OCI-LY3 (cell line): ENCODE measurements at regions not wholly inside any gene's neighbourhood (a gene's known extent, or its start where the extent isn't known, plus 50 kb on each side); places are given as distances from the start of the nearest gene placed in this dataset.

Experiments
- H2AFZ ChIP-seq: fragments of 200-600, 300-600 bp; shearing (Covaris generic); 2 replicates; pipeline ENCODE4 v1.6.0; 2014; ENCODE audit warnings: antibody characterized with exemption, low read depth, low read length
- H3K27ac ChIP-seq: fragments of 200-600, 300-600 bp; sonication (generic); 2 replicates; pipeline ENCODE4 v1.5.1; 2014; ENCODE audit warnings: mild to moderate bottlenecking, low read length, moderate library complexity, mixed read lengths
- H3K27me3 ChIP-seq: fragments of 200-600, 300-600 bp; sonication (generic); 2 replicates; pipeline ENCODE4 v1.6.1; 2014; ENCODE audit warnings: low read depth, low read length, mixed read lengths
- H3K36me3 ChIP-seq: fragments of 200-600, 300-600 bp; sonication (generic); replicated peaks from 2 replicates; pipeline ENCODE3; 2014; ENCODE audit warnings: low read depth, low read length, mixed read lengths
- H3K4me1 ChIP-seq: fragments of 300-600, 200-600 bp; sonication (generic); 2 replicates; pipeline ENCODE4 v1.6.1; 2014; ENCODE audit warnings: low read length, mixed read lengths
- H3K4me2 ChIP-seq: fragments of 200-600, 300-600 bp; sonication (generic); 2 replicates; pipeline ENCODE4 v1.6.1; 2014; ENCODE audit warnings: low read length, mixed read lengths
- H3K4me3 ChIP-seq: fragments of 300-600, 200-600 bp; sonication (generic); 2 replicates; pipeline ENCODE4 v1.5.1; 2014; ENCODE audit warnings: antibody characterized with exemption, mild to moderate bottlenecking, low read length, moderate library complexity
- H3K79me2 ChIP-seq: fragments of 300-600, 200-600 bp; shearing (Covaris generic); 2 replicates; pipeline ENCODE4 v1.6.1; 2014; ENCODE audit warnings: mild to moderate bottlenecking, low read length, mixed read lengths
- H3K9ac ChIP-seq: fragments of 300-600, 200-600 bp; shearing (Covaris generic); 2 replicates; pipeline ENCODE4 v1.6.0; 2014; ENCODE audit warnings: mild to moderate bottlenecking, low read length, moderate library complexity
- H3K9me3 ChIP-seq: fragments of 200-600, 300-600 bp; shearing (Covaris generic); 2 replicates; pipeline ENCODE4 v1.6.1; 2014; ENCODE audit warnings: low read length, mixed read lengths; ENCODE audit not compliant: insufficient read depth
- H4K20me1 ChIP-seq: fragments of 200-600, 300-600 bp; sonication (generic); 2 replicates; pipeline ENCODE4 v1.6.1; 2016; ENCODE audit warnings: low read length, mixed read lengths; ENCODE audit not compliant: insufficient read depth
- CTCF ChIP-seq: fragments of 200-600, 300-600 bp; sonication (generic); IDR thresholded peaks from 2 replicates; pipeline ENCODE4 v1.5.1; 2014; ENCODE audit warnings: antibody characterized with exemption, low read length, low read depth
- EZH2phosphoT487 ChIP-seq: fragments of 200-600 bp; shearing (Covaris generic); IDR thresholded peaks from 2 replicates; pipeline ENCODE4 v1.6.1; 2018; ENCODE audit warnings: antibody characterized with exemption, mixed run types, low read depth

DNA sequence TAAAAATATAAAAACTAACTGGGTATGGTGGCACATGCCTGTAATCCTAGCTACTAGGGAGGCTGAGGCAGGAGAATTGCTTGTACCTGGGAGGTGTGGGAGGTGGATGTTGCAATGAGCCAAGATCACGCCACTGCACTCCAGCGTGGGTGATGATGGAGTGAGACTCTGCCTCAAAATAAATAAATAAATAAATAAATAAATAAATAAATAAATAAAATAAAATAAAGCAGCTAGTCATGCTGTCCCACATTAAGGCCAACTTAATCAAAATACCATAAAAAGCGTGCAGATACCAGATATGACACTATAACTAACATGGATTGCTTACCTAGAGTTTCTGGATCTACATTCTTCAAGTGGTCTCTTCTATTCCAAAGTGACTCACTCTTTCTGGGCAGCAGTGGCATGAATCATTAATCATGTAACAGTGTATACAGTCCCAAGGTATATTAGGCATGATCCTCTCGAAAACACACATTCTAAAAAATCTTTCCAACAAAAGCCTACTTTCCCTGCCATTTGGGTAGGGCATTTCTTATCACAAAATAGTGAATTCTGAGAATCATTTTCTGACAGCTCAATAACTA is 187.1 kb downstream of the ELAVL2 start:
- Histone ChIP-seq H4K20me1 (no peaks in the 10 kb centered on the region), H3K4me2 (no peak overlapping the region), H3K4me3 (no peak overlapping the region), H3K9me3 (no peaks in the 10 kb centered on the region), H3K4me1 (peaks cover 10% of the 10 kb centered on the region), H3K27me3 (no peaks in the 10 kb centered on the region), H3K79me2 (no peaks in the 10 kb centered on the region), H2AFZ (no peak overlapping the region), H3K9ac (no peak overlapping the region), H3K27ac (no peak overlapping the region), H3K36me3 (no peaks in the 10 kb centered on the region)
- no peak for TF ChIP-seq EZH2phosphoT487
- TF ChIP-seq CTCF, result no peak
